MM.1S (cell line): ENCODE measurements at regions not wholly inside any gene's neighbourhood (a gene's known extent, or its start where the extent isn't known, plus 50 kb on each side); places are given as distances from the start of the nearest gene placed in this dataset.

Source experiments
- CTCF ChIP-seq: fragments of 300-600 bp; sonication (generic); IDR thresholded peaks from 2 replicates; pipeline ENCODE4 v1.5.1; 2016; ENCODE audit warnings: antibody characterized with exemption, low read length, mixed read lengths
- EZH2 ChIP-seq: fragments of 300-600 bp; sonication (generic); optimal IDR thresholded peaks from 2 replicates; pipeline ENCODE3; 2017; ENCODE audit warnings: low read depth, mild to moderate bottlenecking, antibody characterized with exemption, low read length, mixed read lengths

- TF ChIP-seq CTCF (no peak), EZH2 (no peak)
Measured at GRCh38 chr1:58090640-58091039, 455.9 kb downstream of the OMA1 start.
